CD4-positive, CD25-positive, alpha-beta regulatory T cell (primary cell): ENCODE measurements at regions not wholly inside any gene's neighbourhood (a gene's known extent, or its start where the extent isn't known, plus 50 kb on each side); places are given as distances from the start of the nearest gene placed in this dataset.
"Not testable (repeated sequence)": the region's sequence is repeated elsewhere in the genome, so short reads cannot be mapped to it uniquely, and the experiment has no call there.

Experiments used
- ATAC-seq, 2 donors: fragments of 150-1000 bp; cut with Tn5 transposase; one replicate each; pipeline ENCODE4 v1.10.0; 2021; ENCODE audit warnings: low read depth in 2 of 2, moderate number of reproducible peaks in 2 of 2, moderate library complexity in 1 of 2
- DNase-seq, 3 donors: peaks; one replicate each; pipeline versions ENCODE4 v3.0.0 to v3.0.0-alpha.2; 2012 to 2022; ENCODE audit warnings: mixed read lengths in 1 of 3
- H3K27ac ChIP-seq: one replicate; pipeline ENCODE4 v1.7.0; 2013; ENCODE audit warnings: mild to moderate bottlenecking, low read length; ENCODE audit not compliant: insufficient read depth, poor library complexity, severe bottlenecking
- H3K27me3 ChIP-seq: one replicate; pipeline ENCODE4 v1.7.0; 2013; ENCODE audit warnings: low read length; ENCODE audit not compliant: control insufficient read depth, insufficient read depth
- H3K36me3 ChIP-seq: one replicate; pipeline ENCODE4 v1.7.0; 2013; ENCODE audit warnings: mild to moderate bottlenecking, low read length, moderate library complexity; ENCODE audit not compliant: control insufficient read depth, insufficient read depth
- H3K4me1 ChIP-seq: 2 replicates; pipeline ENCODE4 v1.7.0; 2013; ENCODE audit warnings: mild to moderate bottlenecking, low read length; ENCODE audit not compliant: insufficient read depth, control insufficient read depth, poor library complexity, severe bottlenecking
- H3K4me3 ChIP-seq: one replicate; pipeline ENCODE4 v1.7.0; 2013; ENCODE audit warnings: low read depth, mild to moderate bottlenecking, low read length, moderate library complexity
- H3K9me3 ChIP-seq, 2 experiments: 1 replicate in 1 of 2; 2 replicates in 1 of 2; pipeline ENCODE4 v1.7.0; 2013; ENCODE audit warnings: low read length in 2 of 2, mild to moderate bottlenecking in 1 of 2, moderate library complexity in 1 of 2; ENCODE audit not compliant: control insufficient read depth in 2 of 2
- H3K27ac Mint-ChIP-seq, 3 donors: one replicate each; pipeline ENCODE4 v1.8.0; 2020 to 2022; ENCODE audit warnings: mild to moderate bottlenecking in 3 of 3, mixed read lengths in 3 of 3, moderate library complexity in 2 of 3
- H3K27me3 Mint-ChIP-seq: one replicate; pipeline ENCODE4 v1.8.0; 2022; ENCODE audit warnings: mild to moderate bottlenecking, mixed read lengths
- H3K36me3 Mint-ChIP-seq: one replicate; pipeline ENCODE4 v1.8.0; 2020; ENCODE audit warnings: mixed read lengths
- H3K4me1 Mint-ChIP-seq, 4 donors: one replicate each; pipeline ENCODE4 v1.8.0; 2020 to 2022; ENCODE audit warnings: mixed read lengths in 4 of 4, mild to moderate bottlenecking in 1 of 4
- H3K4me3 Mint-ChIP-seq, 4 donors: one replicate each; pipeline ENCODE4 v1.8.0; 2020 to 2022; ENCODE audit warnings: mild to moderate bottlenecking in 4 of 4, mixed read lengths in 4 of 4, moderate library complexity in 3 of 4
- H3K9me3 Mint-ChIP-seq, 7 donors: one replicate each; pipeline ENCODE4 v1.8.0; 2020 to 2022; ENCODE audit warnings: mixed read lengths in 7 of 7, mild to moderate bottlenecking in 3 of 7, moderate library complexity in 2 of 7

DNA sequence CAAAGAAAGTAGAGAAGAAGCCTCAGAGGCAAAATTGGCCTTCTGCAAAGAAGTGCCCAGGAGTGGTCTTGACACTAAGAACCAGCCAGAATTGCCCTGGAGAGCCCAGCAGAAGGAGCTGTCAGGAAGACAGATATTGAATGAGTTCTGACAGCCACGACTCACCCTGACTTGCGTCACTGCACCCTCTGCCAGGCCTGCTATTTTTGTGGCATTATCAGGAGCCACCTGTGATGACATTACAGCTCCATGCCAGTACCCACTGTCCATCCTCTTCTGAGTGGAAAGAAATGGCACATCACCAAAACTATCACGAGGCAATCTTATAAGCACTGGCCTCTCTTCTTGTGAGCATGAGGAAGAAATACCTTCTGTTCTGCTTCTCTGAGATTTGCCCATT lies 67.7 kb downstream of the SMIM20 start:
- Histone ChIP-seq H3K36me3 (no peaks in the 10 kb centered on the region), H3K27ac (no peak overlapping the region), H3K27me3 (no peaks in the 10 kb centered on the region), H3K9me3 (no peaks in the 10 kb centered on the region), H3K4me1 (no peaks in the 10 kb centered on the region), H3K4me3 (no peak overlapping the region)
- ATAC-seq (no peak), DNase-seq (no peak)
- H3K27me3 Mint-ChIP-seq, result peaks cover 5% of the 10 kb centered on the region
- H3K36me3 Mint-ChIP-seq, result no peaks in the 10 kb centered on the region
- H3K4me3 Mint-ChIP-seq, result no peak overlapping the region
- no peak overlapping the region for H3K27ac Mint-ChIP-seq
- no peaks in the 10 kb centered on the region for H3K4me1 Mint-ChIP-seq
- H3K9me3 Mint-ChIP-seq, result peaks cover 0 to 1% (median 0%) of the 10 kb centered on the region in 7 donors

DNA sequence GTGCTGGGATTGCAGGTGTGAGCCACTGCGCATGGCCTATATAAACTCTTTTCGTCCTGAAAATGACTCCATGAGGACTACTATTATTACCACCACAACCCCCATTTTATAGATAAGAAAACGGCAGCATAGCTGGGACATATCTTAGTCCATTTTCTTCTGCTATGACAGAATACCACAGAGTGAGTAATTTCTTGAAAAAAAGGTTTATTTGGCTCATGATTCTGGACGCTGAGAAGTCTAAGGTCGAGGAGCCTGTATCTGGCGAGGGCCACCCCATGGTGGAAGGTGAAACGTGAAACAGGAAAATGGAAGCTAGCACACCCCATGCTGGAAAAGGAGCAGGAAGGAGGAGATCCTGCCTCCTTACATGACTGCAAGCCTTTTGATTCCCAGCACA lies 68.9 kb downstream of the SMIM20 start:
- no peak for DNase-seq
- Mint-ChIP-seq H3K27ac (no peak overlapping the region), H3K4me3 (no peak overlapping the region), H3K27me3 (no peaks in the 10 kb centered on the region), H3K36me3 (no peaks in the 10 kb centered on the region), H3K4me1 (peaks cover 0 to 3% (median 0%) of the 10 kb centered on the region in 4 donors), H3K9me3 (peaks cover 0 to 1% (median 0%) of the 10 kb centered on the region in 7 donors)
- H3K9me3 ChIP-seq, result no peaks in the 10 kb centered on the region
- no peaks in the 10 kb centered on the region for H3K36me3 ChIP-seq
- no peaks in the 10 kb centered on the region for H3K4me1 ChIP-seq
- ATAC-seq, result no peak
- H3K27ac ChIP-seq, result no peak overlapping the region
- no peak overlapping the region for H3K4me3 ChIP-seq
- no peaks in the 10 kb centered on the region for H3K27me3 ChIP-seq

DNA sequence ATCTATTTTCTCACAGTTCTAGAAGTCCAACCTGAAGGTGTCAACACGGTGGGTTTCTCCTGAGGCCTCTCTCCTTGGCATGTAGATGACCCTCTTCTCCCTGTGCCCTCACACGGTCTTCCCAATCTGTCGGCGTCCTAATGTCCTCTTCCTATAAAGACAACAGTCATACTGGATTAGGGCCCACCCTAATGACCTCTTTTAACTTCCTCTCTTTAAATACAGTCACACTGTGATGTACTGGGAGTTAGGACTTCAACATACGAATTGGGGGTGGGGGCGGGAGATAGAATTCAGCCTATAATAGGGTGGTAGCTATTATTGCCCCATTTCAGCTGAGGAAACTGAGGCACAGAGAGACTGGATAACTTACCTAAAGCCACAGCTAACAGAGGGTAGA lies 70.2 kb downstream of the SMIM20 start:
- H3K36me3 Mint-ChIP-seq, result no peaks in the 10 kb centered on the region
- Histone ChIP-seq H3K27me3 (no peaks in the 10 kb centered on the region), H3K4me1 (peaks cover 3% of the 10 kb centered on the region), H3K27ac (no peak overlapping the region), H3K36me3 (no peaks in the 10 kb centered on the region), H3K9me3 (no peaks in the 10 kb centered on the region), H3K4me3 (no peak overlapping the region)
- H3K4me1 Mint-ChIP-seq, result peaks cover 0 to 8% (median 0%) of the 10 kb centered on the region in 4 donors
- DNase-seq, result no peak
- no peaks in the 10 kb centered on the region for H3K27me3 Mint-ChIP-seq
- no peak overlapping the region for H3K4me3 Mint-ChIP-seq
- peaks cover 0 to 1% (median 0%) of the 10 kb centered on the region in 7 donors for H3K9me3 Mint-ChIP-seq
- no peak overlapping the region for H3K27ac Mint-ChIP-seq
- no peak for ATAC-seq

DNA sequence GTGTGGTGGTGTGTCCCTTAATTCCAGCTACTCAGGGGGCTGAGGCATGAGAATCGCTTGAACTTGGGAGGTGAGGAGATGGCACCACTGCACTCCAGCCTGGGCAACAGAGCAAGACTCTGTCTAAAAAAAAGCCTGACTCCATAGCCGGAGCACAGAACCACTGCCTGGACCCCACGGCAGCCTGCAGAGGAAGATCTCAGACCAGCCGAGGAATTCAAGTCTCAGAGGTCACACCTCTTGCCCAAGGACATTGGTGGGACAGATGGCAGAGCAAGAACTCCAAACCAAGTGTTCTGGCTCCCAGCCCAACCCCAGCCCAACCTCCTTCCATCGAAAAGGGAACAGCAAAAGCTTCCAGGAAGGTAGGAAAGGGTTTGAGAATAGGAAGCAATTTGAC lies 70.8 kb downstream of the SMIM20 start:
- DNase-seq (no peak), ATAC-seq (no peak)
- no peaks in the 10 kb centered on the region for H3K9me3 ChIP-seq
- H3K36me3 Mint-ChIP-seq, result no peaks in the 10 kb centered on the region
- no peak overlapping the region for H3K4me3 ChIP-seq
- no peaks in the 10 kb centered on the region for H3K36me3 ChIP-seq
- no peaks in the 10 kb centered on the region for H3K27me3 ChIP-seq
- no peaks in the 10 kb centered on the region for H3K27me3 Mint-ChIP-seq
- H3K9me3 Mint-ChIP-seq, result no peaks in the 10 kb centered on the region
- peaks cover 0 to 8% (median 0%) of the 10 kb centered on the region in 4 donors for H3K4me1 Mint-ChIP-seq
- H3K27ac Mint-ChIP-seq, result no peak overlapping the region
- H3K4me1 ChIP-seq, result peaks cover 3% of the 10 kb centered on the region
- H3K4me3 Mint-ChIP-seq, result no peak overlapping the region
- no peak overlapping the region for H3K27ac ChIP-seq

DNA sequence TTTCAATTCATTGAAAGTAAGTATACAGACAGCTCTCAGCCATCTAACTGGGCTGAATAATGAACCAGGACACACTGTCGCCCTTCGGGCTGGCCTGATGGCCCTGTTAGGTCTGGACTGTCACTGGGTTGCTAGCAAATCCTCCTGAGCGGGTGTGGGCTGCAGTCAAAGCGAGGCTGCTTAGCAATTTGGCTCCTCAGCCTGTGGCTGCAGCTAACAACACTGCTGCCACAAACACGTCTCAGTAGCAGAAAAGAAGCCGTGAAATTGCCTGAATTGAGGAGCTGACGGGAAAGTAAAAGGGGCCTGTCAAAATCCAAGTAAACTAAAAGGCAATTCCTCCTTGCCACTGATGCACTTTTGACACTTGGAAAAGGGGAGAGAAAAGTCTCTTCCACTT lies 72.8 kb downstream of the SMIM20 start:
- H3K4me1 ChIP-seq, result peaks cover 3% of the 10 kb centered on the region
- no peak overlapping the region for H3K27ac ChIP-seq
- no peak overlapping the region for H3K4me3 Mint-ChIP-seq
- no peak overlapping the region for H3K27ac Mint-ChIP-seq
- H3K9me3 ChIP-seq, result no peaks in the 10 kb centered on the region
- no peaks in the 10 kb centered on the region for H3K27me3 Mint-ChIP-seq
- no peaks in the 10 kb centered on the region for H3K9me3 Mint-ChIP-seq
- no peak for DNase-seq
- ATAC-seq, result no peak
- H3K4me3 ChIP-seq, result no peak overlapping the region
- no peaks in the 10 kb centered on the region for H3K36me3 ChIP-seq
- peaks cover 0 to 8% (median 0%) of the 10 kb centered on the region in 4 donors for H3K4me1 Mint-ChIP-seq
- H3K27me3 ChIP-seq, result no peaks in the 10 kb centered on the region
- no peaks in the 10 kb centered on the region for H3K36me3 Mint-ChIP-seq

DNA sequence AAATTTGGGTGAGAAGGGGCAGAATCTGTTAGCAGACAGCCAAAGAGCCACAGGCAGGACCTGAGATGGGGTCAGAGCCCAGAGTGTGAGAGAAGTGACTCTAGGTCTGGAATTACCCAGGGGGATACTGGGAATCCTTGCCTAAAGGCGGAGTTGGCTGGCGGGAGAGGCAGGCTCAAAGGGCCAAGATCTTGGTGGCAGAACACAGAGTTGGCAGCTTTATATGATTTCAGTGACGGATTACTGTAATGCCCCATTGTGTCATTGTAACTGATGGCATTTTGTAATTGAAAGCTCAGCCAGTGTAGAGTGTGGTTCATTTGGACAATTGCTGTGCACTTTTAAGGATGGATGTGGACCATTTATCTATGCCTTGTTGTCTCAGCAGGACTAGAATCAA lies 77.3 kb downstream of the SMIM20 start:
- no peak for DNase-seq
- Histone ChIP-seq H3K4me3 (no peak overlapping the region), H3K4me1 (peaks cover 3% of the 10 kb centered on the region), H3K9me3 (no peaks in the 10 kb centered on the region), H3K27me3 (no peaks in the 10 kb centered on the region), H3K27ac (no peak overlapping the region), H3K36me3 (no peaks in the 10 kb centered on the region)
- H3K27me3 Mint-ChIP-seq, result no peaks in the 10 kb centered on the region
- no peaks in the 10 kb centered on the region for H3K9me3 Mint-ChIP-seq
- H3K4me1 Mint-ChIP-seq, result peaks cover 0 to 8% (median 0%) of the 10 kb centered on the region in 4 donors
- ATAC-seq, result no peak
- no peak overlapping the region for H3K4me3 Mint-ChIP-seq
- no peak overlapping the region for H3K27ac Mint-ChIP-seq
- H3K36me3 Mint-ChIP-seq, result no peaks in the 10 kb centered on the region

DNA sequence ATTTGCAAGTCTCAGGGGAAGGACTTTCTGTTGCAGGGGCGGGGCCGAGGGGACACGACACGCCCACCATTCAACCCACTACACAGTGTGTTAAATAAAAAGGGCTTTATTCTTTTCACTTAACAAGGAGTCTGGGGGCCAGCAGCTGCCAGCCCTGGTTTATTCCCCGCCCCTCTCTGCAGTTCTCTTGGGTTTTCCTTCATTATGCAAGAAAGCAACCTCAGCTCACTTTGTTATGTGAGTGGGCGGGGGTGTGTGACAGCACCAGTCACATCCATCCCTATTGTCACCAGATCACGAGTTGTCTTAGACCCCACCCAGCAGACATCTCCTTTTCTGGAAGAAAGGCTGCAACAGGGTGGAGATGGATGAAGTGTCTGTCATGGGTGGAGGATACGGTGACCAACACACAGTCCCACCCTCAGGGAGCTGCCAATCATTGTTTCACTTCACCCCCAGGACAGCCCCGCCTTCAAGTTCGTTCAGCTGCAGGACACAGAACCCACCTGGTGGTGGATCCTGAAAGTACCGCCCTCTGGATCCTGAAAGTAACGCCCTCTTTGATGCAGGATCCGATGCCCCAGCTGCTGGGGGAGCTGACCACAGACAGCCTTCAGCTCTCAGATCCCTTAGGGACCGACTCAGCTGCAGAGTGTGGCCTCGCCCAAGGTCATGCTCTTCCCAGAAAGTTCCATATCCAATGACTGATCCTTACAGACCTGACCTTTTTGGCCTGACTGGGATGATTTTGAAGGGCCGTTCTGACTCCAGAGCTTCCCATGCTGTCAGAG lies 79.6 kb downstream of the SMIM20 start:
- Mint-ChIP-seq H3K27ac (no peak overlapping the region), H3K27me3 (no peaks in the 10 kb centered on the region), H3K4me1 (no peaks in the 10 kb centered on the region), H3K36me3 (no peaks in the 10 kb centered on the region), H3K9me3 (peaks cover 0 to 2% (median 0%) of the 10 kb centered on the region in 7 donors), H3K4me3 (no peak overlapping the region)
- no peaks in the 10 kb centered on the region for H3K27me3 ChIP-seq
- ATAC-seq, result peak in 1 of 2 donors; percentile 11
- H3K36me3 ChIP-seq, result no peaks in the 10 kb centered on the region
- H3K4me3 ChIP-seq, result no peak overlapping the region
- peak in 1 of 3 donors; percentile 14 for DNase-seq
- no peaks in the 10 kb centered on the region for H3K4me1 ChIP-seq
- no peak overlapping the region for H3K27ac ChIP-seq
- H3K9me3 ChIP-seq, result no peaks in the 10 kb centered on the region

DNA sequence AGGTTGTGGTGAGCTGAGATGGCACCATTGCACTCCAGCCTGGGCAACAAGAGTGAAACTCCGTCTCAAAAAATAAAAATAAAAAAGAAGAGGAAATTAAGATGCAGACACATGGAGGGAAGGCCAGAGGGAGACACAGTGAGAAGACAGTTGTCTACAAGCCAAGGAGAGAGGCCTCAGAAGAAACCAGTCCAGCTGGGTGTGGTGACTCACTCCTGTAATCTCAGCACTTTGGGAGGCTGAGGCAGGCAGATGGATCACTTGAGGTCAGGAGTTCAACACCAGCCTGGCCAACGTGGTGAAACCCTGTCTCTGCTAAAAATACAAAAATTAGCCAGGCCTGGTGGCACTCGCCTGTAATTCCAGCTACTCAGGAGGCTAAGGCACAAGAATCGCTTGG lies 80.6 kb downstream of the SMIM20 start:
- ATAC-seq, H3K4me3 ChIP-seq, H3K9me3 ChIP-seq, H3K27me3 Mint-ChIP-seq, H3K27me3 ChIP-seq, H3K4me1 ChIP-seq, DNase-seq, H3K4me3 Mint-ChIP-seq, H3K9me3 Mint-ChIP-seq, H3K36me3 Mint-ChIP-seq, H3K4me1 Mint-ChIP-seq, H3K27ac ChIP-seq, H3K36me3 ChIP-seq, H3K27ac Mint-ChIP-seq: not testable (repeated sequence)
